Fibroblast of mammary gland (primary cell): ENCODE measurements at regions not wholly inside any gene's neighbourhood (a gene's known extent, or its start where the extent isn't known, plus 50 kb on each side); places are given as distances from the start of the nearest gene placed in this dataset.
"Not testable (repeated sequence)": the region's sequence is repeated elsewhere in the genome, so short reads cannot be mapped to it uniquely, and the experiment has no call there.

ENCODE experiments used
- DNase-seq: peaks from one replicate; pipeline ENCODE4 v3.0.0-alpha.2; 2010; ENCODE audit warnings: low read depth
- H3K4me3 ChIP-seq: 2 replicates; pipeline ENCODE4 v1.5.1; 2011; ENCODE audit warnings: low read depth, mild to moderate bottlenecking, low read length, moderate library complexity; ENCODE audit not compliant: control insufficient read depth
- CTCF ChIP-seq: conservative IDR thresholded peaks from 2 replicates; pipeline ENCODE4 v1.5.1; 2011; ENCODE audit warnings: low read depth, low read length, inconsistent platforms; ENCODE audit not compliant: control insufficient read depth, insufficient read depth

GRCh38 chr15:79505956-79506355 lies 73.8 kb downstream of the MINAR1 start:
- no peak overlapping the region for H3K4me3 ChIP-seq
- no peak for TF ChIP-seq CTCF
- DNase-seq = no peak

GRCh38 chr15:79512844-79513243 lies 80.7 kb downstream of the MINAR1 start:
- DNase-seq = not testable (repeated sequence)

GRCh38 chr15:79513417-79513816 lies 81.3 kb downstream of the MINAR1 start:
- TF ChIP-seq CTCF = no peak
- H3K4me3 ChIP-seq = no peak overlapping the region
- DNase-seq = no peak

More at GRCh38 chr15:79512844-79513243, 80.7 kb downstream of the MINAR1 start:
- not testable (repeated sequence) for H3K4me3 ChIP-seq

GRCh38 chr15:79513940-79514339 lies 81.8 kb downstream of the MINAR1 start:
- no peak for TF ChIP-seq CTCF
- no peak overlapping the region for H3K4me3 ChIP-seq
- no peak for DNase-seq

GRCh38 chr15:79515300-79516027 lies 83.3 kb downstream of the MINAR1 start:
- DNase-seq = no peak
- H3K4me3 ChIP-seq = no peak overlapping the region
- no peak for TF ChIP-seq CTCF

- no peak overlapping the region for H3K4me3 ChIP-seq
- DNase-seq = no peak
- no peak for TF ChIP-seq CTCF
Observed at GRCh38 chr15:79516155-79516554, 84.0 kb downstream of the MINAR1 start.

- H3K4me3 ChIP-seq = no peak overlapping the region
- no peak for TF ChIP-seq CTCF
- DNase-seq = no peak
Observed at GRCh38 chr15:79516646-79517045, 84.5 kb downstream of the MINAR1 start.
